Adrenal gland (tissue), 5 donors: ENCODE measurements at regions not wholly inside any gene's neighbourhood (a gene's known extent, or its start where the extent isn't known, plus 50 kb on each side); places are given as distances from the start of the nearest gene placed in this dataset.

Experiments
- POLR2A ChIP-seq, 2 donors: fragments of 450-650 bp; IDR thresholded peaks; one replicate each; pipeline ENCODE4 v1.6.1; 2017; ENCODE audit warnings: antibody characterized with exemption in 2 of 2, mild to moderate bottlenecking in 2 of 2, moderate library complexity in 1 of 2
- TF ChIP-seq, protein P1 (sequence below), 6 experiments: fragments of 450-650 bp in 4 of 6; fragments of 200-600 bp in 2 of 6; sonication (generic) in 1 of 6; IDR thresholded peaks; 1 replicate in 5 of 6; 2 replicates in 1 of 6; pipeline versions ENCODE4 v1.5.1 to v1.8.0; 2016 to 2021; ENCODE audit warnings: antibody characterized with exemption in 6 of 6, mild to moderate bottlenecking in 2 of 6, moderate library complexity in 1 of 6
- donor health status: DM: no; HTN: no; CAD: no.

DNA sequence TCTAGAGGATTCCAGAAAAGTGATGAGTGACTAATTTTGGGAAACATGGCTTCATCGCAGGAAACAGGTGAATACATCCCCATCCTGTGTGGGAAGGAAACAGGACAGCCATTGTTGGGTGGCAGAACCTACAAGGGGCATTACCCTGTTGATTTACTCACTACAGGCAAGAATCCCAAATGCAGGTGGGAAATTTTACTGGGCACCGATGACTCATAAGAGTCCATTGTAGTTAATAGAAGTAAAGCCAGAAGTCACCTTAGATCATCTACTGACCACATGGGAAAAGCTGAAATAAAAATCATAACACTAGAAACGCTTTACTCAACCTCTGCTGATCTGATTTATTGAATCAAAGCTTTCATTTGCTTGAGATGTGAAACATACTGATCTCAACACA, 136.4 kb downstream of the TRIML1 start:
- TF ChIP-seq, protein P1, sequence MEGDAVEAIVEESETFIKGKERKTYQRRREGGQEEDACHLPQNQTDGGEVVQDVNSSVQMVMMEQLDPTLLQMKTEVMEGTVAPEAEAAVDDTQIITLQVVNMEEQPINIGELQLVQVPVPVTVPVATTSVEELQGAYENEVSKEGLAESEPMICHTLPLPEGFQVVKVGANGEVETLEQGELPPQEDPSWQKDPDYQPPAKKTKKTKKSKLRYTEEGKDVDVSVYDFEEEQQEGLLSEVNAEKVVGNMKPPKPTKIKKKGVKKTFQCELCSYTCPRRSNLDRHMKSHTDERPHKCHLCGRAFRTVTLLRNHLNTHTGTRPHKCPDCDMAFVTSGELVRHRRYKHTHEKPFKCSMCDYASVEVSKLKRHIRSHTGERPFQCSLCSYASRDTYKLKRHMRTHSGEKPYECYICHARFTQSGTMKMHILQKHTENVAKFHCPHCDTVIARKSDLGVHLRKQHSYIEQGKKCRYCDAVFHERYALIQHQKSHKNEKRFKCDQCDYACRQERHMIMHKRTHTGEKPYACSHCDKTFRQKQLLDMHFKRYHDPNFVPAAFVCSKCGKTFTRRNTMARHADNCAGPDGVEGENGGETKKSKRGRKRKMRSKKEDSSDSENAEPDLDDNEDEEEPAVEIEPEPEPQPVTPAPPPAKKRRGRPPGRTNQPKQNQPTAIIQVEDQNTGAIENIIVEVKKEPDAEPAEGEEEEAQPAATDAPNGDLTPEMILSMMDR (IDR thresholded peaks at IDR 0.05), result no peak
- TF ChIP-seq POLR2A (IDR thresholded peaks at IDR 0.05), result no peak
